ENCODE measurements at regions not wholly inside any gene's neighbourhood (a gene's known extent, or its start where the extent isn't known, plus 50 kb on each side); places are given as distances from the start of the nearest gene placed in this dataset.

GRCh38 chr1:60600532-60600931 is 481.8 kb upstream of the NFIA start:
- ATAC-seq (no peak), DNase-seq (ENCODE audit: low spot score) (no peak)
- intact Hi-C loops (cut with DNase I) = no loop called here

DNA sequence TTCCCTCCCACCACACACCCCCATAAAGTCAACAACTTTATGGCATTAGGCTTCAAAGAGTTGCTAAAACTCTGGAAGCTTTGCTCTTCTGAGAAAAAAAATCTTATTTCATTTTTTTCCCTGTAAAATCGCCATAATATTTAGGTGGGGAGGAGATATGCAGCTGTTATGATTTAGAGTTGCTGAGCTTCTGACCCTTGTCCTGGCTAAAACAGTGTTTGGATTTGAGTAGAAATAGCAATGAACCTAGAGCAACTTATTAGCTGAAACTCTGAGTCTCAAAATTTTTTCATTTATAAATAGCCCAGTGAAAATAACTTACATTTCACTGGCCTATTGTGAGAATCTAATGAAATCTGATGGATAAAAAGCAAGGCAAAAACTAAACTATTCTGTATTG is 482.8 kb upstream of the NFIA start:
- intact Hi-C loops (cut with DNase I) = no loop called here
- no peak for DNase-seq (ENCODE audit: low spot score)
- no peak for ATAC-seq

- DNase-seq (ENCODE audit: low spot score) (no peak), ATAC-seq (peak; percentile 77)
- intact Hi-C loops (cut with DNase I) = no loop called here
These were observed 484.1 kb upstream of the NFIA start for GRCh38 chr1:60598041-60598910.

DNA sequence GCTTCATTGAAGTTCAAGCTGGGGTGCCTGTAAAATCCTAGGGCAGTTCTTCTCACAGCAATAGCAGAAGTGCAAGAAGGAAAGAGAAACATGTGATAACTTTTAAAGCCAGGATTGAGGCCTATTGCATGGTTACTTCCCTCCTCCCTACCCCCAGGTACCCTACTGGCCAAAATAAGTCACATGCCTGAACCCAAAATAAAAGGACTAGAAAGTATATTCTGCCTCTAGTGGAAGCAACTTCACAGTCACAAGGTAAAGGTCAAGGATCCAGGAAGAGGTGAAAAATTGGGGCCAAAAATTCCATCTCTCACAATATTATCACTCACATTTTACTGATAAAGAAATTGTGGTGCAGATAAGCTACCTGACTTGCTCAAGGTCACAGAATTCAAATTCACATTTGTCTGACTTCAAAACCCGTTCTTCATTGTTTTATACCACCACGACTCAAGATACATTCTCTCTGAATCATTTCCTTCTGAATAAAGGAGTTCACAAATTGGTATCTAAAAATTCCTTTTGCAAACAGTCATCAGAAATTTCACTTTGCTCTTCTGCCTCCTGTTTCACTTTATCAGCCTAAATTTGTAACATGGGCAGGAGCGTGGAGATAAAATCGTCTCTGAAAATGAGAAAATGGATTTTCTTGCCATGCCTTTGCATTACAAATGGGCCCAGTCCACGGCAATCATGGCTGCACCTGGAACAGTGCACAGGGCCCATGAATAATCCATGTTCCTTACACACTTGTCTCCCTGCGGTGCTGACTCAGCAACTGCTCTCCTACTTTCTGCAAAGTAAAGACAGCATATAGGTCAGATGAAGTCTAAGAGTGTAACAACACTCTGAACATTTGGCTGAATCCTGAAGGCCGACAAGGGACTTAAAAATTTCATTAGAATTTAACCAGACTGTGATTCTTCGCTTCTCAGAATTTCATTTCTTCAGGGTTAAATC is 485.3 kb upstream of the NFIA start:
- ATAC-seq (no peak), DNase-seq (ENCODE audit: low spot score) (no peak)
- intact Hi-C loops (cut with DNase I) = no loop called here

DNA sequence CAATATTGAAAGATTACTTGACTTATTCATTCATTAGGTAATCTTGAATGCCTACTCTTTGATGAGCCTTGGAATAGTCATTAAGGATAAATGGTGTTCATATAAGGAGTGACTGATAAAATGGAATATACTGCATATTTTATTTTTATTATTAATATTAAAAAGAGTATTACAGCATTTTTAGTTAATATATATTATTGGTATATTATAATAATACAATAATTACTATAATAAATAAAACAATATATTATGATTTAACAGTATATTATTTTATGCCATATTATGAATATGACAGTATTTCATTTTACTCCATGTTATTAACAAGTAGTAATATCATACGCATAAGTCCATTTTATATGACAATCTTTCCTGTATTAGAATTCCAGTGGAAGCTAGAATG is 490.8 kb upstream of the NFIA start:
- intact Hi-C loops (cut with DNase I) = no loop called here
- ATAC-seq (no peak), DNase-seq (ENCODE audit: low spot score) (no peak)

DNA sequence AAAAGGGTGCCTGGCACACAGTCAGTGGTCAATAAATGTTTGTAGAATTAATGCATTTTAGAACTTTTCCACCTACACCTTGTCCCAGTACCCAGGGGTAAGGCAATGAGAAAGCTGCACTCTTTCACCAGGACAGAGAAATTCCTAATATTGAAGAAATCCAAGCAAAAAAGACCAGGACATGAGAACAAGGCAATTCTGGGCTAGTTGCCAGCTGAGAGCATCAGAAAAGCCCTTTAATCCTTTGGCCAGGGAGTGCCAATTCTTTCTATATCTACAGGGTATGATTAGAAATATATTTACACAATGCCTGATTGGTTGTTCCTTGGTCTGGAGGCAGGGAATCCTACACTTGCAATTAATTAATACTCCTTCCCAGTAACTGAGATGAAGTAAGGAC is 492.4 kb upstream of the NFIA start:
- intact Hi-C loops (cut with DNase I) = loop anchor here (5.0 kb wide), 1 partner anchor 768 kb away; no protein-coding TSS in a partner anchor
- DNase-seq (ENCODE audit: low spot score) = no peak
- no peak for ATAC-seq

- ATAC-seq (no peak), DNase-seq (ENCODE audit: low spot score) (no peak)
- intact Hi-C loops (cut with DNase I) = loop anchor here (5.0 kb wide), 1 partner anchor 767 kb away; no protein-coding TSS in a partner anchor
These were observed 493.2 kb upstream of the NFIA start for GRCh38 chr1:60589046-60589748.

DNA sequence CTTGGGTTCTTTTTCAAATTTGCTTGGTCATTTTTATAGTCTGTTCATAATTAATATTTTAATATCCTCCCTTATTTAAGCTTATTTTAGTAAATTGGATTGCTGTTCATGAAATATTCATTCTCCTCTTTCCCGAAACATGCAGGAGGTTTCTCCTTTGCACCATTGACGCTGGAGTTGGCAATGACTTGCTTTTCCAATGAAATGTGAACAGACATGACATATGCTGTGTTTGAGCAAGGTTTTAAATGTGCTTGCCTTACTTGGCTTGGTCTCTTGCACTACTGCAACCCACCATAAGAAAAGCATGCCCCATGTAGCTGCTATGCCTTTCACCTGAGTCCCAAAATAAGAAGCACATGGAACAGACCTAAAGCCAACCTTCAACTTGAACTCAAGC is 498.0 kb upstream of the NFIA start:
- intact Hi-C loops (cut with DNase I) = no loop called here
- ATAC-seq (no peak), DNase-seq (ENCODE audit: low spot score) (no peak)

- ATAC-seq (no peak), DNase-seq (ENCODE audit: low spot score) (no peak)
- intact Hi-C loops (cut with DNase I) = no loop called here
These were observed 498.7 kb upstream of the NFIA start for GRCh38 chr1:60583696-60584095.

GRCh38 chr1:60581455-60582220 is 500.7 kb upstream of the NFIA start:
- intact Hi-C loops (cut with DNase I) = no loop called here
- ATAC-seq (no peak), DNase-seq (ENCODE audit: low spot score) (no peak)

GRCh38 chr1:60577029-60577428 is 503.5 kb upstream of the C1orf87 start:
- intact Hi-C loops (cut with DNase I) = no loop called here
- ATAC-seq = no peak
- no peak for DNase-seq (ENCODE audit: low spot score)

DNA sequence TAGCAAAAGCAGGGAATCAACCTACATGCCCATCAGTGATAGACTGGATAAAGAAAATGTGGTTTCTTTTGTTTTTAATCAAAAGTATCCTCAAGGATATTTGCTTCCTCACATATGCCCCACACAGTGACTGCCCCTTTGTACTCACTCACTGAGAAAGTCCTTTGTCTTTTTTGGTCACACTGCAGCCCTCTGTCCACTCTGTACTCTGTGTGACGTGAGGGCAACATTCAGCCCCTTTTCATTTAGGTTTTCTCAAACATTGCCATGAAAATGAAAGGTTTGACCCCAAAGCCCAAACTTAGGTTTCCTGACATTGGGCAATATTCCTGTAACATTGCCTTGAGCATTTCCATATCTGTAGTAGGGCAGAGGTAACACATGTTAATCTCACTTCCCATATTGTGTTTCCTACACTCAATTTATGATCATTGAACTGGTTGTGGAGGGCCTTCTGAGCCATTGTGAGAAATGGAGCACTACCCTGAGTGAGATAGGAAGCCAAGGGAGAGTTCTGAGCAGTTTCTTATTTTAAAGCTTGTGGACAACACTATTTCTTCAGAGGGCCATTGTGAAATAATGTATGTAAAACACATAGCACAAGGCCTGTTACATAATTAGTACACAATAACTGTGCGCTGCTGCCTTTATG is 501.9 kb upstream of the C1orf87 start:
- no peak for ATAC-seq
- intact Hi-C loops (cut with DNase I) = no loop called here

DNA sequence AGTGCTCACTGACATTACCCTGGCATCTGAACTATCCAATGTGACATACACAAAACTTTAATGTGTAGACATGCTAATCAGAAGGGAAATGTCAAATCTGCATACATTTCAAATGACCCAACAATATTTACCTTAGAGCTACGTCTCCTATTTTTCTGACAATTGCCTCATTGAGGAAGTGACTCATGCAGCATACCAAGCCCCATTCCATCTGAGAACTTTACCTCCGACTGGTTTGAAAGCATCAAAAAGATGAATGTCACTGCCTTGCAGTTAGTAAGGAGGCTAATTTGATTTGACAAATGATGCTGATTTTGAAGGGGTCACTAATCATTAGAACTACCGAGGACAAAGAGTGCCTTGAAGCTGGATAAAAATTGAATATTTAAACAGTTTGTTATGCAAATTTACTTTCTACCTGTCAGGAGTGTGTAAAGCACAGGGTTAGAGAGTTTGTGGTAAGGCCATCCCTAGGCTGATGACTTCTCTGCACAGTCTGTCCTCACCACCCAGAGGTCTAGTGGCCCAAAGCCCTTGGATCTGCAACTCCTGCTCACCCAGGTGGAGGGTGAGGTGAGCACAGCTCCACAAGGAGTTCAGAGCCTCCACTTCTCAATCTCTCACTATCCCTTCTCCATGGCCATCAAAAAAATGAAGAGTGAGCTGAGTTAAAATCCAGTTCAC is 500.3 kb upstream of the C1orf87 start:
- no peak for ATAC-seq
- no peak for DNase-seq (ENCODE audit: low spot score)
- intact Hi-C loops (cut with DNase I) = no loop called here

More for the DNA sequence above, 501.9 kb upstream of the C1orf87 start:
- DNase-seq (ENCODE audit: low spot score) = no peak

DNA sequence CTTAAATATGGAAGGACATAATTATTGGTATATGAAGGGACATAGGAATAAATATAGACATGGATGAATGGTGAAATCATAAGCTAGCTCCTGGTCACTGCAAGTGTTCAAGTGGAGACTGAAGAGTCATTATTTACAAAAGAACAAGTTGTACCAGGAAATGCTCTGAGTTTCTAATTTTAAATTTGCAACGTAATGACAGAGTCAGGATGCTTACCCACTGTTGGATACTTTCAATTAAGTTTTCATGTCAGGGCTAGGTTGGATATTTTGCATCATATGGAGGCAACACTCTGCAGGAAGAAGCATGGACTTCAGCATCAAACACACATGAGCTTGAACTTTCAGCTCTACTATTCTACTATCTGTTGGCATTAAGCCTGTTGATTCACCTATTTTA is 499.6 kb upstream of the C1orf87 start:
- no peak for DNase-seq (ENCODE audit: low spot score)
- ATAC-seq = no peak
- intact Hi-C loops (cut with DNase I) = no loop called here

- ATAC-seq (no peak), DNase-seq (ENCODE audit: low spot score) (no peak)
- intact Hi-C loops (cut with DNase I) = no loop called here
These were observed 498.8 kb upstream of the C1orf87 start for GRCh38 chr1:60572378-60572777.

DNA sequence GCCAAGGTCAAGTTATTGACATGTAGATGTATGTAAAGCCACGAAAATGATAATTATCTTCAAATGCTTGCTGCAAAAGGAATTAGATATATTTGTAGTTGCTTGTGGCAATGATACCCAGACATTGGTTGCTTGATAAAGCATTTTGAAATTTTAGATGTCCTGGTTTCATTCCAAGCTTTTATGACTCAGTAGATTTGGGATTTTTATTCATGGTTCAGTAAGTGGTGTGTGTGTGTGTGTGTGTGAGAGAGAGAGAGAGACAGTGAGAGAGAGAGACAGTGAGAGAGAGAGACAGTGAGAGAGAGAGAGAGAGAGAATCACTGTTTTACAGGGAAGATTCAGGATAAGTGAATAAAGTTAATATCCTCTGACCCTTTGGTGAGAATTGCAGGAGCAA is 498.2 kb upstream of the C1orf87 start:
- ATAC-seq (no peak), DNase-seq (ENCODE audit: low spot score) (no peak)
- intact Hi-C loops (cut with DNase I) = no loop called here

GRCh38 chr1:60569189-60569588 is 495.6 kb upstream of the C1orf87 start:
- intact Hi-C loops (cut with DNase I) = no loop called here
- DNase-seq (ENCODE audit: low spot score) (no peak), ATAC-seq (no peak)

- no peak for ATAC-seq
- DNase-seq (ENCODE audit: low spot score) = no peak
- intact Hi-C loops (cut with DNase I) = no loop called here
These were observed 493.7 kb upstream of the C1orf87 start for GRCh38 chr1:60567256-60567655.

Measured in sciatic nerve (tissue), 2 donors.